ENCODE measurements at regions not wholly inside any gene's neighbourhood (a gene's known extent, or its start where the extent isn't known, plus 50 kb on each side); places are given as distances from the start of the nearest gene placed in this dataset.

- no peak for DNase-seq (ENCODE audit: low read depth)
These were observed 132.8 kb upstream of the CRY1 start for GRCh38 chr12:107226126-107226525.

GRCh38 chr12:107228076-107228475 lies 134.7 kb upstream of the CRY1 start:
- DNase-seq (ENCODE audit: low read depth), result no peak

GRCh38 chr12:107229827-107230226 lies 136.5 kb upstream of the CRY1 start:
- no peak for DNase-seq (ENCODE audit: low read depth)

GRCh38 chr12:107231303-107231702 lies 138.0 kb upstream of the CRY1 start:
- no peak for DNase-seq (ENCODE audit: low read depth)

- no peak for DNase-seq (ENCODE audit: low read depth)
These were observed 140.2 kb upstream of the CRY1 start for GRCh38 chr12:107233551-107233950.

- DNase-seq (ENCODE audit: low read depth), result no peak
These were observed 142.3 kb upstream of the CRY1 start for GRCh38 chr12:107235600-107235999.

- DNase-seq (ENCODE audit: low read depth), result no peak
These were observed 143.6 kb upstream of the CRY1 start for GRCh38 chr12:107236824-107237511.

GRCh38 chr12:107238296-107238695 lies 144.9 kb upstream of the CRY1 start:
- DNase-seq (ENCODE audit: low read depth), result no peak

- DNase-seq (ENCODE audit: low read depth), result no peak
These were observed 148.1 kb upstream of the CRY1 start for GRCh38 chr12:107241411-107241810.

GRCh38 chr12:107242189-107242588 lies 148.8 kb upstream of the CRY1 start:
- no peak for DNase-seq (ENCODE audit: low read depth)

- DNase-seq (ENCODE audit: low read depth), result no peak
These were observed 150.0 kb upstream of the CRY1 start for GRCh38 chr12:107243341-107243740.

GRCh38 chr12:107244584-107244983 lies 151.2 kb upstream of the CRY1 start:
- DNase-seq (ENCODE audit: low read depth), result no peak

GRCh38 chr12:107247650-107248049 lies 154.3 kb upstream of the CRY1 start:
- no peak for DNase-seq (ENCODE audit: low read depth)

- DNase-seq (ENCODE audit: low read depth), result no peak
These were observed 154.8 kb upstream of the CRY1 start for GRCh38 chr12:107248187-107248586.

GRCh38 chr12:107251288-107251687 lies 157.9 kb upstream of the CRY1 start:
- DNase-seq (ENCODE audit: low read depth), result no peak

- no peak for DNase-seq (ENCODE audit: low read depth)
These were observed 160.0 kb upstream of the CRY1 start for GRCh38 chr12:107253361-107253760.

GRCh38 chr12:107254258-107254856 lies 161.0 kb upstream of the CRY1 start:
- DNase-seq (ENCODE audit: low read depth), result no peak

GRCh38 chr12:107258780-107259179 lies 165.4 kb upstream of the CRY1 start:
- DNase-seq (ENCODE audit: low read depth), result no peak

- DNase-seq (ENCODE audit: low read depth), result no peak
These were observed 170.6 kb upstream of the CRY1 start for GRCh38 chr12:107263980-107264379.

GRCh38 chr12:107264667-107265066 lies 171.3 kb upstream of the CRY1 start:
- no peak for DNase-seq (ENCODE audit: low read depth)

GRCh38 chr12:107267604-107268003 lies 174.3 kb upstream of the CRY1 start:
- DNase-seq (ENCODE audit: low read depth), result no peak

GRCh38 chr12:107271523-107271922 lies 178.2 kb upstream of the CRY1 start:
- no peak for DNase-seq (ENCODE audit: low read depth)

GRCh38 chr12:107275530-107275929 lies 182.2 kb upstream of the CRY1 start:
- DNase-seq (ENCODE audit: low read depth), result no peak

- DNase-seq (ENCODE audit: low read depth), result no peak
These were observed 184.5 kb upstream of the CRY1 start for GRCh38 chr12:107277855-107278254.
